ENCODE measurements at regions not wholly inside any gene's neighbourhood (a gene's known extent, or its start where the extent isn't known, plus 50 kb on each side); places are given as distances from the start of the nearest gene placed in this dataset.
A peak's percentile ranks its signal among the peaks of the same experiment; 100 is the strongest.

- no peak overlapping the region for H3K27ac ChIP-seq
- TF ChIP-seq POLR2A (IDR thresholded peaks at IDR 0.05) = no peak
- TF ChIP-seq CTCF (IDR thresholded peaks at IDR 0.05) = no peak
- H3K4me1 ChIP-seq = no peaks in the 10 kb centered on the region
- intact Hi-C loops (cut with DNase I; ENCODE audit: low total_unique reads) = no loop called here
- no peaks in the 10 kb centered on the region for H3K9me3 ChIP-seq
- H3K27me3 ChIP-seq = no peaks in the 10 kb centered on the region
- no peaks in the 10 kb centered on the region for H3K36me3 ChIP-seq
- H3K4me3 ChIP-seq = no peak overlapping the region
- DNase-seq = no peak
Observed at GRCh38 chr1:115173151-115173550, 83.8 kb upstream of the TSPAN2 start.

- TF ChIP-seq POLR2A (IDR thresholded peaks at IDR 0.05) (no peak), CTCF (IDR thresholded peaks at IDR 0.05) (no peak)
- no peak overlapping the region for H3K27ac ChIP-seq
- H3K27me3 ChIP-seq = no peaks in the 10 kb centered on the region
- H3K4me1 ChIP-seq = no peaks in the 10 kb centered on the region
- DNase-seq = no peak
- intact Hi-C loops (cut with DNase I; ENCODE audit: low total_unique reads) = no loop called here
- H3K4me3 ChIP-seq = no peak overlapping the region
- H3K9me3 ChIP-seq = no peaks in the 10 kb centered on the region
- H3K36me3 ChIP-seq = no peaks in the 10 kb centered on the region
Observed at GRCh38 chr1:115172270-115172669, 83.0 kb upstream of the TSPAN2 start.

GRCh38 chr1:115170961-115171392, 81.7 kb upstream of the TSPAN2 start:
- peak in 1 of 2 donors; percentile 20 for DNase-seq
- TF ChIP-seq POLR2A (IDR thresholded peaks at IDR 0.05) (no peak), CTCF (IDR thresholded peaks at IDR 0.05) (no peak)
- intact Hi-C loops (cut with DNase I; ENCODE audit: low total_unique reads) = no loop called here
- no peaks in the 10 kb centered on the region for H3K4me1 ChIP-seq
- H3K4me3 ChIP-seq = no peak overlapping the region
- H3K9me3 ChIP-seq = no peaks in the 10 kb centered on the region
- no peaks in the 10 kb centered on the region for H3K27me3 ChIP-seq
- peak overlapping the region in 1 of 2 donors; percentile 76 for H3K27ac ChIP-seq
- no peaks in the 10 kb centered on the region for H3K36me3 ChIP-seq

GRCh38 chr1:115170377-115170776, 81.1 kb upstream of the TSPAN2 start:
- intact Hi-C loops (cut with DNase I; ENCODE audit: low total_unique reads) = no loop called here
- no peak for DNase-seq

GRCh38 chr1:115168026-115168425, 78.7 kb upstream of the TSPAN2 start:
- Histone ChIP-seq H3K27me3 (no peaks in the 10 kb centered on the region), H3K4me3 (no peak overlapping the region), H3K9me3 (no peaks in the 10 kb centered on the region), H3K4me1 (no peaks in the 10 kb centered on the region), H3K27ac (peak overlapping the region; percentile 50 to 76), H3K36me3 (no peaks in the 10 kb centered on the region)
- TF ChIP-seq POLR2A (IDR thresholded peaks at IDR 0.05) (no peak), CTCF (IDR thresholded peaks at IDR 0.05) (no peak)
- intact Hi-C loops (cut with DNase I; ENCODE audit: low total_unique reads) = no loop called here
- no peak for DNase-seq

More at GRCh38 chr1:115170377-115170776, 81.1 kb upstream of the TSPAN2 start:
- no peak overlapping the region for H3K4me3 ChIP-seq
- H3K27me3 ChIP-seq = no peaks in the 10 kb centered on the region
- H3K27ac ChIP-seq = peak overlapping the region in 1 of 2 donors; percentile 76
- H3K9me3 ChIP-seq = no peaks in the 10 kb centered on the region
- H3K4me1 ChIP-seq = no peaks in the 10 kb centered on the region
- no peak for TF ChIP-seq POLR2A (IDR thresholded peaks at IDR 0.05)
- TF ChIP-seq CTCF (IDR thresholded peaks at IDR 0.05) = no peak
- H3K36me3 ChIP-seq = no peaks in the 10 kb centered on the region

All from uterus (tissue), 3 donors.